Central memory CD8-positive, alpha-beta T cell (primary cell): ENCODE measurements at regions not wholly inside any gene's neighbourhood (a gene's known extent, or its start where the extent isn't known, plus 50 kb on each side); places are given as distances from the start of the nearest gene placed in this dataset.

Source experiments
- ATAC-seq: fragments of 150-1000 bp; cut with Tn5 transposase; replicated peaks from 2 replicates; pipeline ENCODE4 v1.10.0; 2022; ENCODE audit warnings: mild to moderate bottlenecking, moderate FRiP score, moderate number of reproducible peaks; ENCODE audit not compliant: poor library complexity, severe bottlenecking; ENCODE audit errors: extremely low read depth
- DNase-seq, 2 donors: peaks; one replicate each; pipeline ENCODE4 v3.0.0; 2021; ENCODE audit warnings: low spot score in 2 of 2
- H3K27ac Mint-ChIP-seq: one replicate; pipeline ENCODE4 v1.8.0; 2022; ENCODE audit warnings: low read depth, mild to moderate bottlenecking, moderate library complexity, mixed read lengths
- H3K27me3 Mint-ChIP-seq: one replicate; pipeline ENCODE4 v1.8.0; 2022; ENCODE audit warnings: mixed read lengths
- H3K36me3 Mint-ChIP-seq: one replicate; pipeline ENCODE4 v1.8.0; 2022; ENCODE audit warnings: mild to moderate bottlenecking, moderate library complexity, mixed read lengths; ENCODE audit not compliant: insufficient read depth
- H3K4me1 Mint-ChIP-seq: one replicate; pipeline ENCODE4 v1.8.0; 2022; ENCODE audit warnings: mixed read lengths
- H3K4me3 Mint-ChIP-seq: one replicate; pipeline ENCODE4 v1.8.0; 2022; ENCODE audit warnings: mild to moderate bottlenecking, moderate library complexity, mixed read lengths
- H3K9me3 Mint-ChIP-seq: one replicate; pipeline ENCODE4 v1.8.0; 2022; ENCODE audit warnings: mixed read lengths

DNA sequence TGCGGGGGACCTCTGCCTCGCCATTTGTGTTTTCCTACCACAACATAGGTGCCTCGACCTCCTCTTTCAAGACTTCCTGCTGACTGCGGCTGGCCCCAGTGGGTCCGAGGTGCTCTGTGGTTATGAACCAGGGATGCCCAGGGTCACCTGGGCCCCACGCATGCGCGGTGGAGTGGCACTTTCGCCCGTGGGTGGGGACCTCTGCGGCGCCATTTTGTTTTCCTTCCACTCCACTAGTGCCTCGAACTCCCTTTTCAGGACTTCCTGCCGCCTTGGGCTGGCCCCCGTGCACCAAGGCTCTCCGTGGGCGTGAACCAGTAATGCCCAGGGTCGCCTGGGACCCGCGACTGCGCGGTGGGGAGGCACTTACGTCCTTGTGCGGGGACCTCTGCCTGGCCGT, 351.6 kb downstream of the ALG10 start:
- Mint-ChIP-seq H3K27ac (no peak overlapping the region), H3K36me3 (no peaks in the 10 kb centered on the region), H3K4me3 (no peak overlapping the region), H3K4me1 (no peaks in the 10 kb centered on the region), H3K9me3 (peaks cover 20% of the 10 kb centered on the region), H3K27me3 (no peaks in the 10 kb centered on the region)
- no peak for ATAC-seq
- DNase-seq = no peak

DNA sequence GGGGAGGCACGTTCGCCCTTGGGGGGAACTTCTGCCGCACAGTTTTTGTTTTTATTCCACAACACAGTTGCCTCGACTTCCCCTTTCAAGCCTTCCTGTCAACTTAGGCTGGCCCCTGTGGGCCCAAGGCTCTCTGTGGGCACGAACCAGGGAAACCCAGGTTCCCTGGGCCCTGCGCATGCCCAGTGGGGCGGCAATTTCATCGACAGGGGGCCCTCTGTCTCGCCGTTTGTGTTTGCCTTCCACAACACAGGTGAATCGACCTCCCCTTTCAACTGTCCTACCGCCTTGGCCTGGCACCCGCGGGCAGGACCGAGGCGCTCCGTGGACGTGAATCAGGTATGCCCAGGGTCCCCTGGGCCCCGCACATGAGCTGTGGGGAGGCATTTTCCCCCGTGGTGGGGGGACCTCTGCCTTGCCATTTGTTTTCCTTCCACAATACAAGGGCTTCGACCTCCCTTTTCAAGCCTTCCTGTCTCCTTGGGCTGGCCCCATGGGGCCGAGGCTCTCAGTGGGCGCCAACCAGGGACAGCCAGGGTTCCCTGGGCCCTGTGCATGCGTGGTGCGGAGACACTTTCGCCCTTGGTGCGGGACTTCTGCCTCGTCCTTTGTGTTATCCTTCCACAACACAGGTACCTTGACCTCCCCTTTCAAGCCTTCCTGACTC, 354.0 kb downstream of the ALG10 start:
- Mint-ChIP-seq H3K9me3 (peaks cover 21% of the 10 kb centered on the region), H3K4me3 (no peak overlapping the region), H3K36me3 (no peaks in the 10 kb centered on the region), H3K27me3 (no peaks in the 10 kb centered on the region), H3K27ac (no peak overlapping the region), H3K4me1 (no peaks in the 10 kb centered on the region)
- ATAC-seq = no peak
- no peak for DNase-seq

DNA sequence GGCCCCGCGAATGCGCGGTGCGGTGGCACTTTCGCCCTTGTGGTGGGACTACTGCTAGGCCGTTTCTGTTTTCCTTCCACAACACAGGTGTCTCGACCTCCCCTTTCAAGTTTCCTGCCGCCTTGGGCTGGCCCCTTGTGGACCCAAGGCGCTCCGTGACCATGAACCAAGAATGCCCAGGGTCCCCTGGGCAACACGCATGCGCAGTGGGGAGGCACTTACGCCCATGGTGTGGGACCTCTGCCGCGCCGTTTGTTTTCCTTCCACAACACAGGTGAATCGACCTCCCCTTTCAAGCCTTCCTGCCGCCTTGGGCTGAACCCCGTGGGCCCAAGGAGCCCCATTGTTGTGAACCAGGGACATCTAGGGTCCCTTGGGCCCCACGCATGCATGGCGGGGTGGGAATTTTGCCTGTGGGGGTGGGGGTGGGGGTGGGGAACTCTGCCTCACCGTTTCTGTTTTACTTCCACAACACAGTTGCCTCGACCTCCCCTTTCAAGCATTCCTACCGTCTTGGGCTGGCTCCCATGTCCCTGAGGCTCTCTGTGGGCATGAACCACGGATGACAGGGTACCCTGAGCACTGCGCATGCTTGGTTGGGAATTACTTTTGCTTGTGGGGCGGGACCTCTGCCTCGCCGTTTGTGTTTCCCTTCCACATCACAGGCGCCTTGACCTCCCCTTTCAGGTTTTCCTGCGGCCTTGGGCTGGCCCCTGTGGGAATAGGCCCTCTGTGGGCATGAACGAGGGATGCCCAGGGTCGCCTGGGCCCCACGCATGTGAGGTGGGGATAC, 355.1 kb downstream of the ALG10 start:
- no peak overlapping the region for H3K4me3 Mint-ChIP-seq
- H3K36me3 Mint-ChIP-seq = no peaks in the 10 kb centered on the region
- no peaks in the 10 kb centered on the region for H3K4me1 Mint-ChIP-seq
- no peak for DNase-seq
- peaks cover 21% of the 10 kb centered on the region for H3K9me3 Mint-ChIP-seq
- ATAC-seq = no peak
- H3K27ac Mint-ChIP-seq = no peak overlapping the region
- H3K27me3 Mint-ChIP-seq = no peaks in the 10 kb centered on the region

DNA sequence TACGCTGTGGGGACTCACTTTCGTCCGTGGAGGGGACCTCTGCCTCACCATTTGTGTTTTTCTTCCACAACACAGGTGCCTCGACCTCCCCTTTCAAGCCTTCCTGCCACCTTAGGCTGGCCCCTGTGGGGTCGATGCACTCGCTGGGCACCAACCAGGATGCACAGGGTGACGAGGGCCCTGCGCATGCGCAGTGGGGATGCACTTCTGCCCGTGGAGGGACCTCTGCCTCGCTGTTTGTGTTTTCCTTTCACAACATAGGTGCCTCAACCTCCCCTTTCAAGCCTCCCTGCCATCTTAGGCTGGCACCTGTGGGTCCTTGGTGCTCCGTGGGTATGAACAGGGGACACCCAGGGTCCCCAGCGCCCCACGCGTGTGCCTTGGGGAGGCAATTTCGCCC, 356.8 kb downstream of the ALG10 start:
- Mint-ChIP-seq H3K4me1 (no peaks in the 10 kb centered on the region), H3K36me3 (no peaks in the 10 kb centered on the region), H3K4me3 (no peak overlapping the region), H3K27ac (no peak overlapping the region), H3K9me3 (peaks cover 21% of the 10 kb centered on the region), H3K27me3 (no peaks in the 10 kb centered on the region)
- ATAC-seq (no peak), DNase-seq (no peak)

DNA sequence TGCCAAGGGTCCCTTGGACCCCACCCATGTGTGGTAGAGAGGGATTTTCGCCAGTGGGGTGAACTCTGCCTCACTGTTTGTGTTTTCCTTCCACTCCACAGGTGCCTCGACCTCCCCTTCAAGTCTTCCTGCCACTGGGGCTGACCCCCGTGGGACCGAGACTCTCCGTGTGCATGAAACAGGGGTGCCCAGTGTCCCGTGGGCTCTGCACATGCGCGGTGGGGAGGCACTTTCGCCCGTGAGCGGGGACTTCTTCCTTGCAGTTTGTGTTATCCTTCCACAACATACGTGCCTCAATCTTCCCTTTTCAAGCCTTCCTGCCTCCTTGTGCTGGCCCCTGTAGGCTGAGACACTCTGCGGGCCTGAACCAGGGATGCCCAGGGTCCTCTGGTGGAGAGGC, 362.4 kb downstream of the ALG10 start:
- ATAC-seq (no peak), DNase-seq (no peak)
- Mint-ChIP-seq H3K27ac (no peak overlapping the region), H3K4me3 (no peak overlapping the region), H3K27me3 (no peaks in the 10 kb centered on the region), H3K36me3 (no peaks in the 10 kb centered on the region), H3K9me3 (peaks cover 13% of the 10 kb centered on the region), H3K4me1 (no peaks in the 10 kb centered on the region)

DNA sequence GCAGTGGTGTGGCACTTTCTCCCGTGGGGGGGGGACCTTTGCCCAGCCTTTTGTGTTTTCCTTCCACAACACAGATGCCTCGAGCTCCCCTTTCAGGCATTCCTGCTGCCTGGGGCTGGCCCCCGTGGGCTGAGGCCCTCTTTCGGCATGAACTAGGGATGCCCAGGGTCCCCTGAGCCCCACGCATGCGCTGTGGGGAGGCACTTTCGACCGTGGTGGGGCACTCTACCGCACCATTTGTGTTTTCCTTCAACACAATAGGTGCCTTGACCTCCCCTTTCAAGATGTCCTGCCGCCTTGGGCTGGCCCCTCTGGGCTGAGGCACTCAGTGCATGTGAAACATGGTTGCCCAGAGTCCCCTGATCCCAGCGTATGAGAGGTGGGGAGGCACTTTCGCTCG, 363.7 kb downstream of the ALG10 start:
- no peaks in the 10 kb centered on the region for H3K27me3 Mint-ChIP-seq
- ATAC-seq (no peak), DNase-seq (no peak)
- H3K36me3 Mint-ChIP-seq = no peaks in the 10 kb centered on the region
- H3K4me3 Mint-ChIP-seq = no peak overlapping the region
- no peak overlapping the region for H3K27ac Mint-ChIP-seq
- peaks cover 13% of the 10 kb centered on the region for H3K9me3 Mint-ChIP-seq
- no peaks in the 10 kb centered on the region for H3K4me1 Mint-ChIP-seq

DNA sequence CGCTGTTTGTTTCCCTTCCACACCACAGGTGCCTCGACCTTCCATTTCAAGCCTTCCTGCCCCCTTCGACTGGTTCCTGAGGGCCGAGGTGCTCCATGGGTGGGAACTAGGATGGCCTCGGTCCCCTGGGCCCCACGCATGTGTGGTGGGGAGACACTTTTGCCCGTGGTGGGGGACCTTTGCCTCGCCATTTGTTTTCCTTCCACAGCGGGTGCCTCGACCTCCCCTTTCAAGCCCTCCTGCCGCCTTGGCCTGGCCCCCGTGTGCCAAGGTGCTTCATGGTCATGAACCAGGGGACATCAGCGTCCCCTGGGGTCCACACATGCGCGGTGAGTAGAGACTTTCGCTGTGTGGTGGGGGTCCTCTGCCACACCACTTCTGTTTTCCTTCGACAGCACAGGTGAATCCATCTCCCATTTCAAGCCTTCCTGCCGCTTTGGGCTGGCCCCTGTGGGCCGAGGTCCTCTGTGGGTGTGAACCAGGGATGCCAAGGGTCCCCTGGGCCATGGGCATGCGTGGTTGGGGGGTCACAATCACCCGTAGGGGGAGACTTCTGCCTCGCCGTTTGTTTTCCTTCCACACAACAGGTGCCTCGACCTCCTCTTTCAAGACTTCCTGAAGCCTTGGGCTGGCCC, 364.4 kb downstream of the ALG10 start:
- H3K36me3 Mint-ChIP-seq = no peaks in the 10 kb centered on the region
- H3K27me3 Mint-ChIP-seq = no peaks in the 10 kb centered on the region
- no peak overlapping the region for H3K4me3 Mint-ChIP-seq
- ATAC-seq = no peak
- DNase-seq = no peak
- H3K27ac Mint-ChIP-seq = no peak overlapping the region
- H3K9me3 Mint-ChIP-seq = peaks cover 17% of the 10 kb centered on the region
- no peaks in the 10 kb centered on the region for H3K4me1 Mint-ChIP-seq

DNA sequence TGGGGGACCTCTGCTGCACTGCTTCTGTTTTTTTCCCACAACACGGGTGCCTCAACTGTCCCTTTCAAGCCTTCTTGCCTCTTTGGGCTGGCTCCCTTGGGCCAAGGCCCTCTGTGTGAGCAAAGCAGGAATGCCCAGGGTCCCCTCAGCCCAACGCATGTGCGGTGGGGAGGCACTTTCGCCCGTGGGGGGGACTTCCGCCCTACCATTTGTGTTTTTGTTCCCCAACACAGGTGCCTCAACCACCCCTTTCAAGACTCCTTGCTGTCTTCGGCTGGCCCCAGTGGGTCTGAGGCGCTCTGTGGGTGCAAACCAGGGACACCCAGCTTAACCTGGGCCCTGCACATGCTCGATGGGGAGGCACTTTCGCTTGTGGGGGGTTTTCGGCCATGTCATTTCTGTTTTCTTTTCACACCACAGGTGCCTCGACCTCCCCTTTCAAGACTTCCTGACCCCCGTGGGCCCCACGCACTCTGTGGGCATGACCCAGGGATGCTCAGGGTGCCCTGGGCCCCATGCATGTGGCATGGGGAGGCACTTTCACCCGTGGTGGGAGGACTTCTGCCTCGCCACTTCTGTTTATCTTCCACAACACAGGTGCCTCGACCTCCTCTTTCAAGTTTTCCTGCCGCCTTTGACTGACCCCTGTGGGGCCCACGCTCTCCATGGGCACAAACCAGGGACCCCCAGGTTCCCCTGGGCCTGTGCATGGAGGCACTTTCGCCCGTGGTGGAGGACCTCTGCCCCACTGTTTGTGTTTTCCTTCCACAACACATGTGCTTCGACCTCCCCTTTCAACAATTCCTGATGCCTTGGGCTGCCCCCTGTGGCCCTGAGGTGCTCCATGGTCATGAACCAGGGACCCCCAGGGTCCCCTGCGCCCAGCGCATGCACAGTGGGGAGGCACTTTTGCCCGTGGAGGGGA, 365.7 kb downstream of the ALG10 start:
- DNase-seq (no peak), ATAC-seq (no peak)
- Mint-ChIP-seq H3K27ac (no peak overlapping the region), H3K9me3 (peaks cover 22% of the 10 kb centered on the region), H3K36me3 (no peaks in the 10 kb centered on the region), H3K4me1 (no peaks in the 10 kb centered on the region), H3K4me3 (no peak overlapping the region), H3K27me3 (no peaks in the 10 kb centered on the region)

DNA sequence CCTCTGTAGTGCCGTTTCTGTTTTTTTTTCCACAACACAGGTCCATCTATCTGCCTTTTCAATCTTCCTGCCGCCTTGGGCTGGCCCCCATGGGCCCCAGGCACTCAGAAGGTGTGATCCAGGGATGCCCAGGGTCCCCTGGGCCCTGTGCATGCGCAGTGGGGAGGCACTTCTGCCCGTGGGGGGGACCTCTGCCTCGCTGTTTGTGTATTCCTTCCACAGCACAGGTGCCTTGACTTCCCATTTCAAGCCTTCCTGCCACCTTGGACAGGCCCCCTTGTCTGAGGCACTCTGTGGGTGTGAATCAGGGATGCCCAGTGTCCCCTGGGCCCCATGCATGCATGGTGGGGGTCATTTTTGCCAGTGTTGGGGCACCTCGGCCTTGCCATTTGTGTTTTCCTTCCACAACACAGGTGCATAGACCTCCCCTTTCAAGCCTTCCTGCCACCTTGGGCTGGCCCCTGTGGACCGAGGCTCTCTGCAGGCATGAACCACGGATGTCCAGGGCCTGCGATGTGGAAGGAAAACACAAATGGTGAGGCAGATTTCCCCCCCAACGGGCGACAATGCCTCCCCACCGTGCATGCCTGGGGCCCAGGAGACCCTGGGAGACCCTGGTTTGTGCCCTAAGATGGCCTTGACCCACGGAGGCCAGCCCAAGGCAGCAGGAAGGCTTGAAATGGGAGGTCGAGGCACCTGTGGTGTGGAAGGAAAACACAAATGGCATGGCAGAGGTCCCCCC, 366.5 kb downstream of the ALG10 start:
- H3K4me1 Mint-ChIP-seq = no peaks in the 10 kb centered on the region
- H3K36me3 Mint-ChIP-seq = no peaks in the 10 kb centered on the region
- H3K9me3 Mint-ChIP-seq = peaks cover 23% of the 10 kb centered on the region
- no peak overlapping the region for H3K27ac Mint-ChIP-seq
- H3K27me3 Mint-ChIP-seq = no peaks in the 10 kb centered on the region
- ATAC-seq (no peak), DNase-seq (no peak)
- no peak overlapping the region for H3K4me3 Mint-ChIP-seq

DNA sequence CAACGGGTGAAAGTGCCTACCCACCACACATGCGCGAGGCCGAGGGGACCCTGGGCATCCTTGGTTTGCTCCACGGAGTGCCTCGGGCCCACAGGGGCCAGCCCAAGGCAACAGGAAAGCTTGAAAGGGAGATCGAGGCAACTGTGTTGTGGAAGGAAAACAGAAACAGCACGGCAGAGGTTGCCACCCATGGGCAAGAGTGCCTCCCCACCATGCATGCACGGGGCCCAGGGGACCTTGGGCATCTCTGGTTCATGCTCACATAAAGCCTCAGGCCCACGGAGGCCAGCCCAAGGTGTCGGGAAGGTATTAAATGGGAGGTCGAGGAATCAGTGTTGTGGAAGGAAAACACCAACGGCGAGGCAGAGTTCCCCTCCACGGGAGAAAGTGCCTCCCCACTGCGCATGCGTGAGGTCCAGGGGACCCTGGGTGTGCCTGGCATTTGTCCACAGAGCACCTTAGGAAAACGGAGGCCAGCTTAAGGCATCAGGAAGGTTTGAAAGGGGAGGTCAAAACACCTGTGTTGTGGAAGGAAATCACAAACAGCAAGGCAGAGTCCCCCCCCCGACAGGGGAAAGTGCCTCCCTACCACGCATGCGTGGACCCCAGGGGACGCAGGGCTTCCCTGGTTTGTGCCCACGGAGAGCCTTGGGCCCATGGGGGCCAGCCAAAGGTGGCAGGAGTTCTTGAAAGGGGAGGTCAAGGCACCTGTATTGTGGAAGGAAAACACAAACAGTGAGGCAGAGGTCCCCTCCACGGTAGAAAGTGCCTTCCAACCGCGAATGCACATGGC, 367.3 kb downstream of the ALG10 start:
- H3K9me3 Mint-ChIP-seq = peaks cover 28% of the 10 kb centered on the region
- H3K36me3 Mint-ChIP-seq = no peaks in the 10 kb centered on the region
- no peak overlapping the region for H3K4me3 Mint-ChIP-seq
- ATAC-seq = no peak
- H3K27ac Mint-ChIP-seq = no peak overlapping the region
- DNase-seq = no peak
- no peaks in the 10 kb centered on the region for H3K4me1 Mint-ChIP-seq
- H3K27me3 Mint-ChIP-seq = no peaks in the 10 kb centered on the region

DNA sequence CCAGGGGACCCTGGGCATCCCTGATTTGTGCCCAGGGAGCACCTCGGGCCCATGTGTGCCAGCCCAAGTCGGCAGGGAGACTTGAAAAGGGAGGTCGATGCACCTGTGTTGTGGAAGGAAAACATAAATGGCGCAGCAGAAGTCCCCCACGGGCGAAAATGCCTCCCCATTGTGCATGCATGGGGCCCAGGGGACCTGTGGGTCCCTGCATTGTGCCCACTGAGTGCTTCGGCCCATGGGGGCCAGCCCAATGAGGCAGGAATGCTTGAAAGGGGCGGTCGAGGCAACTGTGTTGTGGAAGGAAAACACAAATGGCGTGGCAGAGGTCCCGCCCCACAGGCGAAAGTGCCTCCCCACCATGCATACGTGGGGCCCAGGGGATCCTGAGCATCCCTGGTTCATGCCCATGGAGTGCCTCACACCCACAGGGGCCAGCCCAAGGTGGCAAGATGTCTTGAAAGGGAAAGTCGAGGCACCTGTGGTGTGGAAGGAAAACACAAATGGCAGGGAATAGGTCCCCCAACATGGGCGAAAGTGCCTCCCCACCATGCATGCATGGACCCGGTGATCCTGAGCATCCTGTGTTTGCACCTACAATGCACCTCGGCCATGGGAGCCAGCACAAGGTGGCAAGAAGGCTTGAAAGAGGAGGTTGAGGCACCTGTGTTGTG, 368.0 kb downstream of the ALG10 start:
- no peaks in the 10 kb centered on the region for H3K36me3 Mint-ChIP-seq
- H3K4me1 Mint-ChIP-seq = no peaks in the 10 kb centered on the region

More for the DNA sequence above, 368.0 kb downstream of the ALG10 start:
- DNase-seq (no peak), ATAC-seq (no peak)
- H3K4me3 Mint-ChIP-seq = no peak overlapping the region
- no peak overlapping the region for H3K27ac Mint-ChIP-seq
- H3K9me3 Mint-ChIP-seq = peaks cover 21% of the 10 kb centered on the region
- H3K27me3 Mint-ChIP-seq = no peaks in the 10 kb centered on the region
